GM12874 (cell line): ENCODE measurements at regions not wholly inside any gene's neighbourhood (a gene's known extent, or its start where the extent isn't known, plus 50 kb on each side); places are given as distances from the start of the nearest gene placed in this dataset.

Experiments used
- CTCF ChIP-seq: IDR thresholded peaks from 2 replicates; pipeline ENCODE4 v1.5.1; 2011; ENCODE audit warnings: low read depth, mild to moderate bottlenecking, control low read depth, low read length, moderate library complexity; ENCODE audit not compliant: insufficient read depth

DNA sequence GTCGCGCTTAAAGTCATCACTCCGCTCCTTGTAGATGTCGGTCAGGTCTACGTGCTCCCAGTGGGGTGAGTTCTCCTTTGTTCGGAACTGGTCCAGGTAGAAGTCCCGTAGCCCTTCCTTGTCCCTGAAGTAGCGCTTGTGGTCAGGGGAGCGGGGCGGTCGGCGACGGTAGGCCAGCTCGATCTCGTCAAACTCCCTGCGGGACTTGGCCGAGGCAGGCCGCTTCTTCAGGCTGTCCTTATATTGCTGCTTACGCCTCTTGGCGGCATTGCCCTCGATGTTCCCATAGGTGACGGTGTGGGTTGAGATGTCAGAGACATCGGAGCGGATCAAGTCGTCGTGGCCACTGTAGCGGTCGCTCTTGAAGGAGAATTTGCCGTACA is 367.2 kb downstream of the EMP1 start:
- TF ChIP-seq CTCF = no peak

- TF ChIP-seq CTCF = no peak
Measured at GRCh38 chr12:13562915-13563742, 366.6 kb downstream of the EMP1 start.

GRCh38 chr12:13561923-13562322 is 365.4 kb downstream of the EMP1 start:
- TF ChIP-seq CTCF = no peak

- no peak for TF ChIP-seq CTCF
Measured at GRCh38 chr12:13559318-13559978, 362.9 kb downstream of the EMP1 start.

- TF ChIP-seq CTCF = no peak
Measured at GRCh38 chr12:13552830-13553229, 356.3 kb downstream of the EMP1 start.

- TF ChIP-seq CTCF = no peak
Measured at GRCh38 chr12:13547283-13547682, 350.8 kb downstream of the EMP1 start.

GRCh38 chr12:13546231-13546630 is 349.7 kb downstream of the EMP1 start:
- TF ChIP-seq CTCF = no peak
